Body of pancreas (tissue), 4 donors: ENCODE measurements at regions not wholly inside any gene's neighbourhood (a gene's known extent, or its start where the extent isn't known, plus 50 kb on each side); places are given as distances from the start of the nearest gene placed in this dataset.

Source experiments
- ATAC-seq: fragments of 150-250 bp; one replicate; pipeline ENCODE4 v1.9.1; 2016
- DNase-seq, 4 donors: peaks; one replicate each; pipeline ENCODE4 v3.0.0-alpha.2; 2019
- H3K27ac ChIP-seq, 4 donors: fragments of 200-600 bp; sonication (generic); 1 replicate in 3 of 4; 2 replicates in 1 of 4; pipeline versions ENCODE4 v1.5.1 to v1.6.1; 2016 to 2019; ENCODE audit warnings: mild to moderate bottlenecking in 1 of 4, mixed read lengths in 1 of 4, moderate library complexity in 1 of 4
- H3K27me3 ChIP-seq, 2 donors: fragments of 200-600 bp; sonication (generic); one replicate each; pipeline ENCODE4 v1.6.0; 2016; ENCODE audit warnings: mild to moderate bottlenecking in 1 of 2
- H3K36me3 ChIP-seq, 2 donors: fragments of 200-600 bp; sonication (generic); replicated peaks in 1 of 2; 2 replicates each; pipeline ENCODE4 v1.5.1; 2016; ENCODE audit warnings: low read depth in 2 of 2; ENCODE audit not compliant: insufficient read depth in 1 of 2
- H3K4me1 ChIP-seq: fragments of 200-600 bp; sonication (generic); one replicate; pipeline ENCODE4 v1.6.0; 2016
- H3K4me3 ChIP-seq, 2 donors: fragments of 200-600 bp; sonication (generic); 1 replicate in 1 of 2; 2 replicates in 1 of 2; pipeline ENCODE4 v1.5.1; 2016 to 2019
- H3K9me3 ChIP-seq, 3 donors: fragments of 200-600 bp; sonication (generic); 1 replicate in 2 of 3; 2 replicates in 1 of 3; pipeline ENCODE4 v1.5.1; 2016
- POLR2A ChIP-seq, 3 donors: fragments of 450-650 bp; IDR thresholded peaks; one replicate each; pipeline ENCODE4 v1.6.1; 2016; ENCODE audit warnings: antibody characterized with exemption in 3 of 3, mild to moderate bottlenecking in 2 of 3
- WGBS, 2 donors: methylation state at CpG; one replicate each; pipeline ENCODE4 v1.1.5; 2017; 5-methylcytosine and 5-hydroxymethylcytosine counted together
- intact Hi-C: fragments of 100-400 bp; cut with DNase I; formaldehyde crosslinking; loops from one replicate; pipeline ENCODE4 v1.15.1; 2023
- TF ChIP-seq, protein P1 (sequence below), 7 experiments: fragments of 450-650 bp in 4 of 7; fragments of 200-600 bp in 3 of 7; sonication (generic) in 3 of 7; IDR thresholded peaks; one replicate each; pipeline ENCODE4 v1.5.1; 2016 to 2019; ENCODE audit warnings: antibody characterized with exemption in 7 of 7

DNA sequence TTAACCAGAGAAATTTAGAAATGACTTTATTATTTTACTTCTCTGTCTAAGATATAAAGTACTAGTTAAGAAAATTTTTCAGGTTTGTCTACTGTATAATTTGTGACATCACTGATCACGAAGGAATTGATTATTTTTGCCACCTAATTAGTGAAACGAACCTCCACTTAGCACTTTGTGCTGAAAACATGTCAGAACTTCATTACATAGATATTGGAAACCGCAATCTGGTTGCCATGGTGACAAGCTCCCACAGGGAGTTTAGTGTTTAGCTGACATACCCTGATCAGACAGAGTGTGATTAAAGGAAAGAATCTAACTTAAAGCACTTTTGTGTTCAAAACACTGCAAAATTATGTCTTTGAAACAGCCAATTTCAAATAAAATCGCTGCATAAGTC, 668.4 kb upstream of the CCNG1 start:
- H3K4me3 ChIP-seq, result no peak overlapping the region
- no peak overlapping the region for H3K27ac ChIP-seq
- no peak for DNase-seq
- H3K4me1 ChIP-seq, result no peaks in the 10 kb centered on the region
- no peak for ATAC-seq
- 13 to 24% methylated on average over 4 of the region's 4 CpGs for WGBS, 2 donors
- no peaks in the 10 kb centered on the region for H3K9me3 ChIP-seq
- intact Hi-C loops, result no loop called here
- no peak for TF ChIP-seq POLR2A (IDR thresholded peaks at IDR 0.05)
- TF ChIP-seq, protein P1, sequence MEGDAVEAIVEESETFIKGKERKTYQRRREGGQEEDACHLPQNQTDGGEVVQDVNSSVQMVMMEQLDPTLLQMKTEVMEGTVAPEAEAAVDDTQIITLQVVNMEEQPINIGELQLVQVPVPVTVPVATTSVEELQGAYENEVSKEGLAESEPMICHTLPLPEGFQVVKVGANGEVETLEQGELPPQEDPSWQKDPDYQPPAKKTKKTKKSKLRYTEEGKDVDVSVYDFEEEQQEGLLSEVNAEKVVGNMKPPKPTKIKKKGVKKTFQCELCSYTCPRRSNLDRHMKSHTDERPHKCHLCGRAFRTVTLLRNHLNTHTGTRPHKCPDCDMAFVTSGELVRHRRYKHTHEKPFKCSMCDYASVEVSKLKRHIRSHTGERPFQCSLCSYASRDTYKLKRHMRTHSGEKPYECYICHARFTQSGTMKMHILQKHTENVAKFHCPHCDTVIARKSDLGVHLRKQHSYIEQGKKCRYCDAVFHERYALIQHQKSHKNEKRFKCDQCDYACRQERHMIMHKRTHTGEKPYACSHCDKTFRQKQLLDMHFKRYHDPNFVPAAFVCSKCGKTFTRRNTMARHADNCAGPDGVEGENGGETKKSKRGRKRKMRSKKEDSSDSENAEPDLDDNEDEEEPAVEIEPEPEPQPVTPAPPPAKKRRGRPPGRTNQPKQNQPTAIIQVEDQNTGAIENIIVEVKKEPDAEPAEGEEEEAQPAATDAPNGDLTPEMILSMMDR (IDR thresholded peaks at IDR 0.05), result no peak
- no peaks in the 10 kb centered on the region for H3K27me3 ChIP-seq
- H3K36me3 ChIP-seq, result no peaks in the 10 kb centered on the region

DNA sequence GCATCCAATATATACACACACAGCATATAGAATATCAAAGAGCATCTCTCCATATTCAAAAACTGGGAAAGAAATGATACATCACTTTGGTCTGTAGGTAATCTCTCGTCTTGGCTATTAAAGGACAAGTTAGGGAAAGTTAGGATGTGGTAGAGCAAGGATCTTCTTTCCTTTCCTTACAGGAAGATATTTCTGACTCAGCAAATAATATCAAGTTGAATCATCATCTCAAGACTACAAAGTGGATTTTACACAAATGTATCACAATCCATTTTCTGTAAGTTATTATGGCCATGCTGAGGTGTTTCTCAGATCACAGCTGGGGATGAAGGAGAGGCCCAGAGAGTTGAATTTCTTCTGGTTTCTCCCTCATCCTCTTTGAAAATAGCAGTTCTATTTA, 651.7 kb upstream of the CCNG1 start:
- DNase-seq (no peak), ATAC-seq (no peak)
- no peaks in the 10 kb centered on the region for H3K4me1 ChIP-seq
- no peaks in the 10 kb centered on the region for H3K27me3 ChIP-seq
- 35 to 57% methylated on average over 1 of the region's 1 CpG for WGBS, 2 donors
- no peak overlapping the region for H3K4me3 ChIP-seq
- H3K36me3 ChIP-seq, result no peaks in the 10 kb centered on the region
- no peaks in the 10 kb centered on the region for H3K9me3 ChIP-seq
- intact Hi-C loops, result no loop called here
- H3K27ac ChIP-seq, result no peak overlapping the region
- TF ChIP-seq, protein P1 (IDR thresholded peaks at IDR 0.05), result no peak
- no peak for TF ChIP-seq POLR2A (IDR thresholded peaks at IDR 0.05)

DNA sequence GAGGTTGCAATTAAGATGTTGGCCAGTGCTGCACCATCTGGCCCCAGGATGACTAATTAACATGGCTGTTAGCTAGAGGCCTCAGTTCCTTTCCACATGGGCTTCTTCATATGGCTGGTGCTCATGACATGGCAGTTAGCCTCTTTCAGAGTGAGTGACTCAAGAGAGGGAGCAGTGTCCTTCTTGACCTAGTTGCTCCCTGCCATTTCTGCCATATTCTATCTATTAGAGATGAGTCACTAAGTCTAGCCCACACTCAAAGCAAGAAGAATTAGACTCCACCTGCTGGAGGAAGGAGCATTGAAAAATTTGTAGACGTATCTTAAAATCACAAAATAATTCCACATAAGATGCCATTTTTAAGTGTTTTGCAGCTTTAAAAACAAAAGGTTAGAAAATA, 651.2 kb upstream of the CCNG1 start:
- no peak for ATAC-seq

DNA sequence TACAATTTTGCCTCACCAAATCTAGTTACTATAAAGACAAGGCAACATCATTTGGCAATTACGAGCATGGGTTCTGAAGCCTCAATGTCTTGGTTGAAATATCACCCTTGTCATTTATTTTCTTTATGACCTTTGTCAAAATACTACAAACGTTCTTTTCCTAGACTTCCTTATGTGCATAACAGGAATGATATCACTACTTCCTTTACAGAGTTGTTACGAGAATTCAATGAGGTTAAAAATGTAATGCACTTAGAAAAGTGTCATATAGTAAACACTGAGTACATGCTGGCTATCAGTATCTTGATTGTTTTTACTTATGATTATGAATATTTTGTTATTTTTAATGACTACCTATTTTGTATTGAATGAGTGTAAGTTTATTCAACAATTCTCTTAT, 640.9 kb upstream of the CCNG1 start:
- TF ChIP-seq, protein P1 (IDR thresholded peaks at IDR 0.05), result no peak
- no peak for TF ChIP-seq POLR2A (IDR thresholded peaks at IDR 0.05)
- Histone ChIP-seq H3K36me3 (no peaks in the 10 kb centered on the region), H3K9me3 (no peaks in the 10 kb centered on the region), H3K27ac (no peak overlapping the region), H3K4me3 (no peak overlapping the region), H3K4me1 (no peaks in the 10 kb centered on the region), H3K27me3 (no peaks in the 10 kb centered on the region)
- DNase-seq, result no peak
- ATAC-seq, result no peak
- intact Hi-C loops, result no loop called here
- 21 to 38% methylated on average over 3 of the region's 3 CpGs for WGBS, 2 donors

More for the DNA sequence above, 651.2 kb upstream of the CCNG1 start:
- WGBS, 2 donors, result 46 to 68% methylated on average over 1 of the region's 1 CpG
- TF ChIP-seq POLR2A (IDR thresholded peaks at IDR 0.05), result no peak
- TF ChIP-seq, protein P1 (IDR thresholded peaks at IDR 0.05), result no peak
- intact Hi-C loops, result no loop called here
- Histone ChIP-seq H3K36me3 (no peaks in the 10 kb centered on the region), H3K9me3 (no peaks in the 10 kb centered on the region), H3K4me3 (no peak overlapping the region), H3K27me3 (no peaks in the 10 kb centered on the region), H3K4me1 (no peaks in the 10 kb centered on the region), H3K27ac (no peak overlapping the region)
- DNase-seq, result no peak

DNA sequence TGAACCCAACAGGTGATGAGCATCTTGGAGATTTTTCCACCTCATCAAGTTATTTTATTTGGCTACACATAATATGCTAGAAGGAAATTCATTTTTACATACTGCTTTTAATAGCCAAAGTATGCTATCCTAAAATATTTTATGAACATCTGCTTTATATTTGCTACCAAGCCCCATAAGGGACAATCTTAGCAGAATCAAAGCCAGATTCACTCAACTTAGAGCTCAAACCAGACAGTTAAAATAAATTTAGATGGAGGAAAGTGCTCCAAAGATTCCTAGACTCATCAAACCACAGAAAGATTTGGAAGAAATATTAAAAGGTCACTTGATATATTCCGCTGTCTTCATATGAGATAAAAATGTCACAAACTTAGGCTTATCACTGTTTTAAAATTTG, 637.1 kb upstream of the CCNG1 start:
- Histone ChIP-seq H3K9me3 (no peaks in the 10 kb centered on the region), H3K36me3 (no peaks in the 10 kb centered on the region), H3K4me3 (no peak overlapping the region), H3K27me3 (no peaks in the 10 kb centered on the region), H3K27ac (no peak overlapping the region), H3K4me1 (no peaks in the 10 kb centered on the region)
- intact Hi-C loops, result no loop called here
- ATAC-seq (no peak), DNase-seq (no peak)
- TF ChIP-seq, protein P1 (IDR thresholded peaks at IDR 0.05), result no peak
- no peak for TF ChIP-seq POLR2A (IDR thresholded peaks at IDR 0.05)
- 86 to 87% methylated on average over 1 of the region's 1 CpG for WGBS, 2 donors
